B cell (primary cell): ENCODE measurements at regions not wholly inside any gene's neighbourhood (a gene's known extent, or its start where the extent isn't known, plus 50 kb on each side); places are given as distances from the start of the nearest gene placed in this dataset.

Experiments used
- ATAC-seq: fragments of 200-7000 bp; cut with Tn5 transposase; one replicate; pipeline ENCODE4 v1.10.0; 2021; ENCODE audit warnings: low read depth, mild to moderate bottlenecking, moderate number of reproducible peaks, moderate library complexity
- CTCF ChIA-PET: fragments of 350-600 bp; sonication (Branson Sonifier 250); formaldehyde crosslinking; loops from one replicate; lab custom pipeline; 2021; ENCODE audit warnings: antibody characterized with exemption, inconsistent platforms; lab: Charles Lee
- POLR2A ChIA-PET: fragments of 350-600 bp; sonication (Branson Sonifier 250); formaldehyde crosslinking; loops from one replicate; lab custom pipeline; 2021; ENCODE audit warnings: antibody characterized with exemption; lab: Charles Lee
- DNase-seq: peaks from one replicate; pipeline ENCODE4 v3.0.0; 2013
- H2AFZ ChIP-seq: 2 replicates; pipeline ENCODE4 v1.6.1; 2012; ENCODE audit warnings: mild to moderate bottlenecking, low read depth, low read length; ENCODE audit not compliant: insufficient read depth, poor library complexity, severe bottlenecking
- H3K27ac ChIP-seq, 2 donors: 1 replicate in 1 of 2; 2 replicates in 1 of 2; pipeline ENCODE4 v1.5.1; 2012 to 2013; ENCODE audit warnings: low read length in 2 of 2, mild to moderate bottlenecking in 2 of 2, moderate library complexity in 1 of 2
- H3K27me3 ChIP-seq, 4 experiments: fragments of 200-600 bp in 1 of 4; sonication (generic) in 1 of 4; replicated peaks in 1 of 4; 1 replicate in 2 of 4; 2 replicates in 2 of 4; pipeline versions ENCODE4 v1.6.1 to v1.7.0; 2013 to 2016; ENCODE audit warnings: low read length in 3 of 4, mild to moderate bottlenecking in 2 of 4, mixed read lengths in 1 of 4, moderate library complexity in 1 of 4; ENCODE audit not compliant: insufficient read depth in 4 of 4, control insufficient read depth in 3 of 4; ENCODE audit errors: control extremely low read depth in 1 of 4
- H3K36me3 ChIP-seq, 2 experiments: replicated peaks in 1 of 2; 1 replicate in 1 of 2; 2 replicates in 1 of 2; pipeline versions ENCODE4 v1.6.1 to v1.7.1; 2013; ENCODE audit warnings: low read length in 1 of 2; ENCODE audit not compliant: insufficient read depth in 2 of 2, control insufficient read depth in 1 of 2; ENCODE audit errors: control extremely low read depth in 1 of 2, extremely low read depth in 1 of 2
- H3K4me1 ChIP-seq, 2 donors: fragments of 200-600 bp in 1 of 2; sonication (generic) in 1 of 2; 1 replicate in 1 of 2; 2 replicates in 1 of 2; pipeline versions ENCODE4 v1.5.1 to v1.6.1; 2013 to 2017; ENCODE audit warnings: low read length in 2 of 2; ENCODE audit not compliant: control insufficient read depth in 2 of 2, insufficient read depth in 2 of 2
- H3K4me2 ChIP-seq: replicated peaks from 2 replicates; pipeline ENCODE3; 2012; ENCODE audit warnings: mild to moderate bottlenecking, low read depth, low read length; ENCODE audit not compliant: poor library complexity, severe bottlenecking
- H3K4me3 ChIP-seq, 5 experiments: fragments of 200-600 bp in 1 of 5; sonication (generic) in 1 of 5; 1 replicate in 3 of 5; 2 replicates in 2 of 5; pipeline versions ENCODE4 v1.5.1 to v1.7.0; 2011 to 2016; ENCODE audit warnings: low read length in 4 of 5, mild to moderate bottlenecking in 4 of 5, low read depth in 2 of 5, control low read depth in 1 of 5, moderate library complexity in 1 of 5; ENCODE audit not compliant: insufficient read depth in 1 of 5; ENCODE audit errors: control extremely low read depth in 1 of 5, extremely low read depth in 1 of 5
- H3K79me2 ChIP-seq: fragments of 200-600 bp; sonication (generic); one replicate; pipeline ENCODE4 v1.6.0; 2016; ENCODE audit warnings: low read length; ENCODE audit not compliant: control insufficient read depth, insufficient read depth
- H3K9ac ChIP-seq: fragments of 200-600 bp; sonication (generic); 2 replicates; pipeline ENCODE4 v1.6.1; 2017; ENCODE audit warnings: mild to moderate bottlenecking, low read length, moderate library complexity
- H3K9me3 ChIP-seq, 3 donors: one replicate each; pipeline versions ENCODE4 v1.6.1 to v1.7.1; 2013; ENCODE audit warnings: low read length in 2 of 3; ENCODE audit not compliant: control insufficient read depth in 2 of 3, insufficient read depth in 1 of 3; ENCODE audit errors: control extremely low read depth in 1 of 3
- H4K20me1 ChIP-seq: 2 replicates; pipeline ENCODE4 v1.6.0; 2012; ENCODE audit warnings: mild to moderate bottlenecking, low read length; ENCODE audit not compliant: insufficient read depth, control insufficient read depth, poor library complexity, severe bottlenecking
- H3K27ac Mint-ChIP-seq: one replicate; pipeline ENCODE4 v1.8.0; 2021; ENCODE audit warnings: mixed read lengths
- H3K27me3 Mint-ChIP-seq: one replicate; pipeline ENCODE4 v1.8.0; 2021; ENCODE audit warnings: mixed read lengths
- H3K4me1 Mint-ChIP-seq: one replicate; pipeline ENCODE4 v1.8.0; 2021; ENCODE audit warnings: mixed read lengths
- H3K4me3 Mint-ChIP-seq: one replicate; pipeline ENCODE4 v1.8.0; 2021; ENCODE audit warnings: mixed read lengths
- H3K9me3 Mint-ChIP-seq: one replicate; pipeline ENCODE4 v1.8.0; 2022; ENCODE audit warnings: mixed read lengths; ENCODE audit not compliant: insufficient read depth
- EZH2 ChIP-seq: IDR thresholded peaks from 2 replicates; pipeline ENCODE4 v1.6.1; 2012; ENCODE audit warnings: borderline replicate concordance, low read depth, mild to moderate bottlenecking, moderate library complexity, low read length; ENCODE audit not compliant: insufficient read depth, poor library complexity, severe bottlenecking
- WGBS: methylation state at CpG from one replicate; pipeline ENCODE4 v1.1.5; 2013; ENCODE audit warnings: missing lambda C conversion rate; ENCODE audit not compliant: insufficient coverage; 5-methylcytosine and 5-hydroxymethylcytosine counted together
- intact Hi-C: fragments of 100-400 bp; cut with micrococcal nuclease; formaldehyde crosslinking; loops from one replicate; pipeline ENCODE4 v1.10.0; 2022
- TF ChIP-seq, protein P1 (sequence below): fragments of 200-600 bp; IDR thresholded peaks from one replicate; pipeline ENCODE4 v1.8.0; 2022; ENCODE audit warnings: antibody characterized with exemption, mild to moderate bottlenecking

DNA sequence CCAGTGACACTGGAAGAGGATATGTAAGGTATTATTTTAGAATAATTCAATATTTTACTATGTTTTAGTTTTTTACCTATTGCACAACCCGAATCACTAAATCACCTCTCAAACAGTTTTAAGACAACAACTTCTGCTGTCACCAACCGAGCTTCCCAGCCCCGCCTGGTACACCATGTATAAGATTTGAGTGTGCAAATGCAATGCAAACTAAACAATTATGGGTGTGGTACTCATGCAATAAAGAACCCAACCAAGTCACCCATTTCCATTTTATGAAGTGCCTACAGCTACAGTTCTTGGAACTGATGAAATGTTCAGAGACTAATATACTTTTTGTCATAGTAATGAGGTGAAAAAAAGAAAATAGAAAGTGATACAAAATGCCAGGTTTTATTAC, 256.2 kb downstream of the TAFA4 start:
- WGBS, result no CpG with 5 or more reads among the region's 3 CpGs
- Histone ChIP-seq H3K36me3 (no peaks in the 10 kb centered on the region), H2AFZ (no peak overlapping the region), H3K9me3 (no peaks in the 10 kb centered on the region), H3K27me3 (no peaks in the 10 kb centered on the region), H3K4me2 (no peak overlapping the region), H4K20me1 (no peaks in the 10 kb centered on the region), H3K9ac (no peak overlapping the region), H3K4me1 (no peaks in the 10 kb centered on the region), H3K79me2 (no peaks in the 10 kb centered on the region), H3K27ac (no peak overlapping the region), H3K4me3 (no peak overlapping the region)
- ChIA-PET CTCF (no interaction called here), POLR2A (no interaction called here)
- ATAC-seq (no peak), DNase-seq (no peak)
- Mint-ChIP-seq H3K4me1 (no peaks in the 10 kb centered on the region), H3K27me3 (no peaks in the 10 kb centered on the region), H3K4me3 (no peak overlapping the region), H3K9me3 (no peaks in the 10 kb centered on the region), H3K27ac (no peak overlapping the region)
- intact Hi-C loops, result no loop called here
- TF ChIP-seq EZH2, result no peak
- TF ChIP-seq, protein P1, sequence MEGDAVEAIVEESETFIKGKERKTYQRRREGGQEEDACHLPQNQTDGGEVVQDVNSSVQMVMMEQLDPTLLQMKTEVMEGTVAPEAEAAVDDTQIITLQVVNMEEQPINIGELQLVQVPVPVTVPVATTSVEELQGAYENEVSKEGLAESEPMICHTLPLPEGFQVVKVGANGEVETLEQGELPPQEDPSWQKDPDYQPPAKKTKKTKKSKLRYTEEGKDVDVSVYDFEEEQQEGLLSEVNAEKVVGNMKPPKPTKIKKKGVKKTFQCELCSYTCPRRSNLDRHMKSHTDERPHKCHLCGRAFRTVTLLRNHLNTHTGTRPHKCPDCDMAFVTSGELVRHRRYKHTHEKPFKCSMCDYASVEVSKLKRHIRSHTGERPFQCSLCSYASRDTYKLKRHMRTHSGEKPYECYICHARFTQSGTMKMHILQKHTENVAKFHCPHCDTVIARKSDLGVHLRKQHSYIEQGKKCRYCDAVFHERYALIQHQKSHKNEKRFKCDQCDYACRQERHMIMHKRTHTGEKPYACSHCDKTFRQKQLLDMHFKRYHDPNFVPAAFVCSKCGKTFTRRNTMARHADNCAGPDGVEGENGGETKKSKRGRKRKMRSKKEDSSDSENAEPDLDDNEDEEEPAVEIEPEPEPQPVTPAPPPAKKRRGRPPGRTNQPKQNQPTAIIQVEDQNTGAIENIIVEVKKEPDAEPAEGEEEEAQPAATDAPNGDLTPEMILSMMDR, result no peak

DNA sequence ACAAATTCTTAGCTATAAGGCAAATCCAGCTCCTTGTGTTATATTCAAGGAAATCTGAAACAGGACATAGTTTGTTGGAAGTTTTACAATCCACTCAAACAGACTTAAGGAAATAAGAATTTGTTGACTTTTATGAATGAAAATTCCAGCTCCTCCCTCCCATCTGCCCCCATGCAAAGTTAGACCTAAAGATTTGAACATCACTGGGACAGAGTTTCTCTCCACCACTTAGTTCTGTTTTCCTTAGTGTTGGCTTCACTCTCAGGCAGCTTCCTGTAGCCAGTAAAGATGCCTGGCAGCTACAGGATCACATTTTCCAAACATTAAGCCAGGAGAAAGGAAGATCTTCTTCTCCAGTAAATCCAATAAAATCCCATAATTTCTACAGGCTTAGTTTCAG, 265.0 kb downstream of the TAFA4 start:
- Mint-ChIP-seq H3K9me3 (no peaks in the 10 kb centered on the region), H3K4me1 (no peaks in the 10 kb centered on the region), H3K27ac (no peak overlapping the region), H3K4me3 (no peak overlapping the region), H3K27me3 (no peaks in the 10 kb centered on the region)
- ChIA-PET POLR2A (no interaction called here), CTCF (no interaction called here)
- DNase-seq, result no peak
- H3K9ac ChIP-seq, result no peak overlapping the region
- intact Hi-C loops, result no loop called here
- no peaks in the 10 kb centered on the region for H3K4me1 ChIP-seq
- no peaks in the 10 kb centered on the region for H3K9me3 ChIP-seq
- no peaks in the 10 kb centered on the region for H3K36me3 ChIP-seq
- H3K27ac ChIP-seq, result no peak overlapping the region
- H3K4me2 ChIP-seq, result no peak overlapping the region
- no peak for TF ChIP-seq EZH2
- TF ChIP-seq, protein P1, result no peak
- H3K4me3 ChIP-seq, result no peak overlapping the region
- no peaks in the 10 kb centered on the region for H3K27me3 ChIP-seq
- no peaks in the 10 kb centered on the region for H3K79me2 ChIP-seq
- ATAC-seq, result no peak
- H2AFZ ChIP-seq, result no peak overlapping the region
- no peaks in the 10 kb centered on the region for H4K20me1 ChIP-seq
